PC-9 (cell line): ENCODE measurements at regions not wholly inside any gene's neighbourhood (a gene's known extent, or its start where the extent isn't known, plus 50 kb on each side); places are given as distances from the start of the nearest gene placed in this dataset.

Source experiments
- BruUV-seq: library from RNA; stranded (reverse); fragments of 400-500 nt; replicated peaks from 2 replicates; lab custom pipeline; 2021; lab: Mats Ljungman, UMichigan
- CTCF ChIA-PET: fragments of 300-600 bp; sonication (Branson Sonifier 250); formaldehyde crosslinking; loops from one replicate; lab custom pipeline; 2022; ENCODE audit warnings: antibody characterized with exemption; lab: Charles Lee
- POLR2A ChIA-PET: fragments of 300-600 bp; sonication (Branson Sonifier 250); formaldehyde crosslinking; loops from one replicate; lab custom pipeline; 2022; ENCODE audit warnings: antibody characterized with exemption; ENCODE audit not compliant: unreplicated experiment; lab: Charles Lee
- DNase-seq, 2 experiments: peaks; one replicate each; pipeline versions ENCODE4 v3.0.0 to v3.0.0-alpha.2; 2015 to 2022; ENCODE audit warnings: mixed read lengths in 1 of 2
- H2AFZ ChIP-seq: fragments of 200-600 bp; sonication (generic); 2 replicates; pipeline ENCODE4 v1.8.1; 2017; ENCODE audit warnings: antibody characterized with exemption
- H3F3A ChIP-seq: fragments of 200-600 bp; sonication (generic); 2 replicates; pipeline ENCODE4 v1.8.1; 2017; ENCODE audit warnings: antibody characterized with exemption, mild to moderate bottlenecking, low read depth; ENCODE audit not compliant: insufficient read depth
- H3K27ac ChIP-seq: fragments of 200-600 bp; sonication (generic); 2 replicates; pipeline ENCODE4 v1.6.1; 2016; ENCODE audit warnings: mixed run types
- H3K27me3 ChIP-seq: fragments of 200-600 bp; sonication (generic); 2 replicates; pipeline ENCODE4 v1.6.1; 2016; ENCODE audit warnings: low read depth, mixed run types; ENCODE audit not compliant: insufficient read depth
- H3K36me3 ChIP-seq: fragments of 200-600 bp; sonication (generic); 2 replicates; pipeline ENCODE4 v1.6.1; 2016; ENCODE audit warnings: low read depth, mixed run types
- H3K4me1 ChIP-seq: fragments of 200-600 bp; sonication (generic); replicated peaks from 2 replicates; pipeline ENCODE4 v1.6.1; 2016; ENCODE audit warnings: mixed run types; ENCODE audit not compliant: insufficient read depth
- H3K4me2 ChIP-seq: fragments of 200-600 bp; sonication (generic); 2 replicates; pipeline ENCODE4 v1.6.1; 2017; ENCODE audit warnings: mixed run types
- H3K4me3 ChIP-seq: fragments of 200-600 bp; sonication (generic); 2 replicates; pipeline ENCODE4 v1.6.1; 2016; ENCODE audit warnings: mixed run types
- H3K79me2 ChIP-seq: fragments of 200-600 bp; sonication (generic); 2 replicates; pipeline ENCODE4 v1.6.1; 2017; ENCODE audit warnings: low read depth, mixed run types
- H3K9me2 ChIP-seq: fragments of 200-600 bp; sonication (generic); 2 replicates; pipeline ENCODE4 v1.8.1; 2017; ENCODE audit warnings: mild to moderate bottlenecking; ENCODE audit not compliant: insufficient read depth
- H3K9me3 ChIP-seq: fragments of 200-600 bp; sonication (generic); 2 replicates; pipeline ENCODE4 v1.8.1; 2016; ENCODE audit warnings: low read depth; ENCODE audit not compliant: insufficient read depth
- H4K20me1 ChIP-seq: fragments of 200-600 bp; sonication (generic); 2 replicates; pipeline ENCODE4 v1.8.1; 2017; ENCODE audit not compliant: insufficient read depth
- EZH2 ChIP-seq: fragments of 200-600 bp; sonication (generic); IDR thresholded peaks from 2 replicates; pipeline ENCODE4 v1.8.0; 2017; ENCODE audit warnings: antibody characterized with exemption, low read depth
- intact Hi-C: fragments of 100-400 bp; cut with micrococcal nuclease; formaldehyde crosslinking; loops from one replicate; pipeline ENCODE4 v1.10.0; 2022; ENCODE audit not compliant: unreplicated experiment
- TF ChIP-seq, protein P1 (sequence below): fragments of 200-600 bp; sonication (generic); conservative IDR thresholded peaks from 2 replicates; pipeline ENCODE4 v1.6.1; 2017; ENCODE audit warnings: mixed run types, antibody characterized with exemption, mild to moderate bottlenecking, moderate library complexity

DNA sequence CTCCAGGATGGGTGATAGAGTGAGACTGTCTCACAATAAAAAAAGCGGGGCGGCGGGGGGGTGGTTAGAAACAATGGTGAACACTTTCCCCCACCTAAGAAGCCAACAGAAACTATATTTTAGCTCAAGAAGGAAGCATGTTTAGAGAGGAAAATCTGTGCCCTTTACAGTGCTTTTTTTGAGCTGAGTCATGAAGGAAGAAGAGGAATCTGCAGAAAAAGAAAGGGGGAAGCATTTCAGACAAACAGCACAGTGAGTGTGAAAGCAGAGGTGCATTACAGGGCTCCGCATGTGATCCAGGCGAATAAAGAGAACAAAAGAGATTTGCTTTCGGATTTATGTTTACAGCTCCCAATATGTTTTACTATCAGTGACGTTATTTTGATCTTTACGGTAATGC, 1504.6 kb upstream of the WWC1 start:
- no peaks in the 10 kb centered on the region for H3K9me3 ChIP-seq
- no peaks in the 10 kb centered on the region for H3K9me2 ChIP-seq
- H4K20me1 ChIP-seq: no peaks in the 10 kb centered on the region
- CTCF ChIA-PET: no interaction called here
- no peaks in the 10 kb centered on the region for H3K4me1 ChIP-seq
- no peaks in the 10 kb centered on the region for H3F3A ChIP-seq
- H3K4me3 ChIP-seq: no peak overlapping the region
- no peaks in the 10 kb centered on the region for H3K36me3 ChIP-seq
- no peak overlapping the region for H3K4me2 ChIP-seq
- intact Hi-C loops: no loop called here
- H2AFZ ChIP-seq: no peak overlapping the region
- no peak for DNase-seq
- no peak for TF ChIP-seq EZH2
- TF ChIP-seq, protein P1, sequence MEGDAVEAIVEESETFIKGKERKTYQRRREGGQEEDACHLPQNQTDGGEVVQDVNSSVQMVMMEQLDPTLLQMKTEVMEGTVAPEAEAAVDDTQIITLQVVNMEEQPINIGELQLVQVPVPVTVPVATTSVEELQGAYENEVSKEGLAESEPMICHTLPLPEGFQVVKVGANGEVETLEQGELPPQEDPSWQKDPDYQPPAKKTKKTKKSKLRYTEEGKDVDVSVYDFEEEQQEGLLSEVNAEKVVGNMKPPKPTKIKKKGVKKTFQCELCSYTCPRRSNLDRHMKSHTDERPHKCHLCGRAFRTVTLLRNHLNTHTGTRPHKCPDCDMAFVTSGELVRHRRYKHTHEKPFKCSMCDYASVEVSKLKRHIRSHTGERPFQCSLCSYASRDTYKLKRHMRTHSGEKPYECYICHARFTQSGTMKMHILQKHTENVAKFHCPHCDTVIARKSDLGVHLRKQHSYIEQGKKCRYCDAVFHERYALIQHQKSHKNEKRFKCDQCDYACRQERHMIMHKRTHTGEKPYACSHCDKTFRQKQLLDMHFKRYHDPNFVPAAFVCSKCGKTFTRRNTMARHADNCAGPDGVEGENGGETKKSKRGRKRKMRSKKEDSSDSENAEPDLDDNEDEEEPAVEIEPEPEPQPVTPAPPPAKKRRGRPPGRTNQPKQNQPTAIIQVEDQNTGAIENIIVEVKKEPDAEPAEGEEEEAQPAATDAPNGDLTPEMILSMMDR: no peak
- no TSS peak for BruUV-seq
- peaks cover 7% of the 10 kb centered on the region for H3K27me3 ChIP-seq
- POLR2A ChIA-PET: no interaction called here
- H3K79me2 ChIP-seq: no peaks in the 10 kb centered on the region
- no peak overlapping the region for H3K27ac ChIP-seq

DNA sequence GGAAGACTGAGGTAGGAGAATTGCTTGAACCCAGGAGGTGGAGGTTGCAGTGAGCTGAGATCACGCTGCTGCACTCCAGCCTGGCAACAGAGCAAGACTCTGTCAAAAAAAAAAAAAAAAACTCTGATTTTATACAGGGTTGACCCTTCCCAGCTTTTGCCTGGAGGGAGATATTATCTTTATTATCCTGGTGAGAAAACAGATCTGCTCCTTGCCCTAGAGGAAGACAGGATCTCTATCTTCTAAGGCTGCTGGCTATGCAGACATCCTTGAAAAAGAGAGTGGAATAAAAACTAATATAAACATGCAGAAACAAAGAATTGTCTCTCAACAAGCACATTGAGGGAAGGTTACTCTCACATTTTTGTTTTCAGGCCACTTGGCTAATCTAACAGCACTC, 1503.4 kb upstream of the WWC1 start:
- Histone ChIP-seq H4K20me1 (no peaks in the 10 kb centered on the region), H3K4me1 (no peaks in the 10 kb centered on the region), H3K36me3 (no peaks in the 10 kb centered on the region), H3K79me2 (no peaks in the 10 kb centered on the region), H3K27me3 (peaks cover 7% of the 10 kb centered on the region), H3K9me3 (no peaks in the 10 kb centered on the region), H3F3A (no peaks in the 10 kb centered on the region), H3K9me2 (no peaks in the 10 kb centered on the region), H3K4me2 (no peak overlapping the region), H3K4me3 (no peak overlapping the region), H2AFZ (no peak overlapping the region), H3K27ac (no peak overlapping the region)
- intact Hi-C loops: no loop called here
- no peak for DNase-seq
- TF ChIP-seq EZH2: no peak
- TF ChIP-seq, protein P1: no peak
- ChIA-PET POLR2A (no interaction called here), CTCF (no interaction called here)
- no TSS peak for BruUV-seq

DNA sequence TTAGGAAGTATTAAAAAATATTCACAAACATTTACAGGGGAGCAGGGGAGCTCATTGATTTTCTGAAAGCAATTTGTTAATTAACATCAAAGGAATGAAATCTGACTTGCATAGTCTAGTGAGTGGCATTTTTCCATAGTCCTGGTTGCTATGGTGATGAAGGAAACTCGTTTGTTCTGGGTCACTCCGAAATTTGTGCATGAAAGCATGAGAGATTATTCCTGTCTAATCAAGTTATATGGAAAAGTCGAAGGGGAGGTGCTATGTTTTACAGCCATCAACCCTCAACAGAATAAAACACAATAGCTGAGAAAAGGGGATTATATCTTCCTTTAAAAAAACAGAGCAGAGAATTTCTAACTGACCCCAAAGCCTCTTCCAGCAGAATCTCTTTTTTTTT, 1495.7 kb upstream of the WWC1 start:
- no peak for DNase-seq
- TF ChIP-seq, protein P1: no peak
- TF ChIP-seq EZH2: no peak
- H3F3A ChIP-seq: no peaks in the 10 kb centered on the region
- H3K4me2 ChIP-seq: no peak overlapping the region
- no peaks in the 10 kb centered on the region for H3K9me2 ChIP-seq
- H3K36me3 ChIP-seq: no peaks in the 10 kb centered on the region
- no peaks in the 10 kb centered on the region for H3K9me3 ChIP-seq
- CTCF ChIA-PET: no interaction called here
- POLR2A ChIA-PET: no interaction called here
- BruUV-seq: no TSS peak
- no peaks in the 10 kb centered on the region for H3K4me1 ChIP-seq
- no peak overlapping the region for H3K27ac ChIP-seq
- no peaks in the 10 kb centered on the region for H4K20me1 ChIP-seq
- H3K4me3 ChIP-seq: no peak overlapping the region
- intact Hi-C loops: no loop called here
- no peaks in the 10 kb centered on the region for H3K79me2 ChIP-seq
- peaks cover 9% of the 10 kb centered on the region; the same call in 1 of the 2 replicates for H3K27me3 ChIP-seq
- H2AFZ ChIP-seq: no peak overlapping the region
